H1 (cell line): ENCODE measurements at regions not wholly inside any gene's neighbourhood (a gene's known extent, or its start where the extent isn't known, plus 50 kb on each side); places are given as distances from the start of the nearest gene placed in this dataset.
A peak's percentile ranks its signal among the peaks of the same experiment; 100 is the strongest.

ENCODE experiments used
- CTCF ChIA-PET: fragments of 300-600 bp; sonication (Branson Sonifier 250); formaldehyde crosslinking; loops from one replicate; lab custom pipeline; 2021; ENCODE audit not compliant: partially characterized antibody; lab: Charles Lee
- POLR2A ChIA-PET: fragments of 300-600 bp; sonication (Branson Sonifier 250); formaldehyde crosslinking; loops from one replicate; lab custom pipeline; 2021; ENCODE audit warnings: inconsistent platforms; ENCODE audit not compliant: partially characterized antibody; lab: Charles Lee
- DNase-seq, 2 experiments: peaks; one replicate each; pipeline versions ENCODE4 v3.0.0 to v3.0.0-alpha.2; 2010 to 2022; ENCODE audit warnings: low spot score in 2 of 2, low read depth in 1 of 2, mixed read lengths in 1 of 2
- FAIRE-seq: peaks from 2 replicates; lab custom pipeline; 2011; peaks lifted over from hg19 to GRCh38; lab: Jason Lieb, UNC
- H2AFZ ChIP-seq: 2 replicates; pipeline ENCODE4 v1.8.1; 2012; ENCODE audit warnings: low read length, inconsistent platforms
- H2AK5ac ChIP-seq: 2 replicates; pipeline ENCODE4 v1.6.1; 2013; ENCODE audit warnings: low read depth, low read length
- H2BK120ac ChIP-seq: replicated peaks from 2 replicates; pipeline ENCODE3; 2013; ENCODE audit warnings: low read depth, low read length, inconsistent platforms
- H2BK12ac ChIP-seq: 2 replicates; pipeline ENCODE4 v1.6.1; 2013; ENCODE audit warnings: low read depth, low read length
- H2BK15ac ChIP-seq: 2 replicates; pipeline ENCODE4 v1.6.1; 2013; ENCODE audit warnings: low read length
- H2BK20ac ChIP-seq: 2 replicates; pipeline ENCODE4 v1.6.1; 2013; ENCODE audit warnings: low read length
- H2BK5ac ChIP-seq: 2 replicates; pipeline ENCODE4 v1.6.1; 2013; ENCODE audit warnings: low read depth, low read length
- H3K14ac ChIP-seq: 2 replicates; pipeline ENCODE4 v1.6.1; 2013; ENCODE audit warnings: inconsistent platforms; ENCODE audit not compliant: insufficient read length
- H3K18ac ChIP-seq: 2 replicates; pipeline ENCODE4 v1.6.1; 2013; ENCODE audit warnings: low read length; ENCODE audit errors: extremely low read depth
- H3K23ac ChIP-seq: 2 replicates; pipeline ENCODE4 v1.6.1; 2013; ENCODE audit warnings: inconsistent platforms; ENCODE audit not compliant: insufficient read length
- H3K23me2 ChIP-seq: 2 replicates; pipeline ENCODE4 v1.6.1; 2013; ENCODE audit warnings: low read depth, low read length
- H3K27ac ChIP-seq: 2 replicates; pipeline ENCODE4 v1.6.1; 2011; ENCODE audit warnings: low read depth, low read length, inconsistent platforms
- H3K27me3 ChIP-seq, 4 experiments: replicated peaks in 1 of 4; 1 replicate in 1 of 4; 2 replicates in 3 of 4; pipeline versions ENCODE4 v1.6.1 to v1.8.1; 2011 to 2013; ENCODE audit warnings: low read length in 3 of 4, mild to moderate bottlenecking in 3 of 4, inconsistent platforms in 2 of 4, mixed read lengths in 2 of 4, moderate library complexity in 1 of 4; ENCODE audit not compliant: control insufficient read depth in 3 of 4, insufficient read depth in 3 of 4; ENCODE audit errors: extremely low read depth in 1 of 4
- H3K36me3 ChIP-seq, 4 experiments: 2 replicates each; pipeline versions ENCODE4 v1.6.1 to v1.8.1; 2011 to 2013; ENCODE audit warnings: mild to moderate bottlenecking in 4 of 4, low read length in 3 of 4, moderate library complexity in 2 of 4, control low read depth in 1 of 4, inconsistent platforms in 1 of 4; ENCODE audit not compliant: insufficient read depth in 4 of 4, control insufficient read depth in 2 of 4
- H3K4ac ChIP-seq: replicated peaks from 2 replicates; pipeline ENCODE3; 2013; ENCODE audit warnings: low read length, low read depth, mixed read lengths, inconsistent platforms; ENCODE audit not compliant: insufficient read length
- H3K4me1 ChIP-seq, 4 experiments: replicated peaks in 1 of 4; 1 replicate in 1 of 4; 2 replicates in 3 of 4; pipeline versions ENCODE4 v1.6.1 to v1.8.1; 2011 to 2013; ENCODE audit warnings: low read length in 3 of 4, inconsistent platforms in 2 of 4, mixed read lengths in 1 of 4; ENCODE audit not compliant: insufficient read depth in 4 of 4, control insufficient read depth in 3 of 4
- H3K4me2 ChIP-seq, 2 experiments: 2 replicates each; pipeline versions ENCODE4 v1.6.1 to v1.8.1; 2011 to 2013; ENCODE audit warnings: low read depth in 2 of 2, low read length in 2 of 2, control low read depth in 1 of 2, inconsistent platforms in 1 of 2, mild to moderate bottlenecking in 1 of 2; ENCODE audit not compliant: insufficient read depth in 1 of 2
- H3K4me3 ChIP-seq, 4 experiments: fragments of 200-600, 300-600 bp in 1 of 4; sonication (generic), shearing (Covaris generic), sonication (Bioruptor Twin) in 1 of 4; 2 replicates each; pipeline versions ENCODE4 v1.5.1 to v1.8.1; 2011 to 2016; ENCODE audit warnings: low read length in 4 of 4, low read depth in 3 of 4, control low read depth in 2 of 4, inconsistent platforms in 2 of 4, mild to moderate bottlenecking in 2 of 4, mixed read lengths in 1 of 4, moderate library complexity in 1 of 4; ENCODE audit not compliant: insufficient read depth in 2 of 4; ENCODE audit errors: extremely low read depth in 1 of 4
- H3K56ac ChIP-seq: replicated peaks from 2 replicates; pipeline ENCODE3; 2013; ENCODE audit warnings: low read depth, mild to moderate bottlenecking, mixed read lengths, low read length, inconsistent platforms; ENCODE audit not compliant: insufficient read length
- H3K79me1 ChIP-seq: 2 replicates; pipeline ENCODE4 v1.6.1; 2013; ENCODE audit warnings: low read depth, low read length, control low read depth
- H3K79me2 ChIP-seq, 2 experiments: 2 replicates each; pipeline versions ENCODE4 v1.6.1 to v1.8.1; 2012 to 2013; ENCODE audit warnings: low read length in 2 of 2, mild to moderate bottlenecking in 2 of 2, inconsistent platforms in 1 of 2; ENCODE audit not compliant: insufficient read depth in 2 of 2, control insufficient read depth in 1 of 2
- H3K9ac ChIP-seq, 4 experiments: replicated peaks in 1 of 4; 1 replicate in 1 of 4; 2 replicates in 3 of 4; pipeline versions ENCODE4 v1.6.1 to v1.8.1; 2011 to 2013; ENCODE audit warnings: low read depth in 3 of 4, low read length in 3 of 4, control low read depth in 2 of 4, mild to moderate bottlenecking in 2 of 4, moderate library complexity in 2 of 4, inconsistent platforms in 1 of 4; ENCODE audit errors: extremely low read depth in 1 of 4
- H3K9me3 ChIP-seq, 2 experiments: 2 replicates each; pipeline versions ENCODE4 v1.6.1 to v1.8.1; 2012 to 2013; ENCODE audit warnings: mild to moderate bottlenecking in 2 of 2, moderate library complexity in 2 of 2, control low read depth in 1 of 2, inconsistent platforms in 1 of 2, low read depth in 1 of 2, low read length in 1 of 2, mixed read lengths in 1 of 2; ENCODE audit not compliant: insufficient read depth in 2 of 2
- H4K20me1 ChIP-seq, 2 experiments: replicated peaks in 1 of 2; 2 replicates each; pipeline versions ENCODE3 to v1.8.1; 2011 to 2013; ENCODE audit warnings: inconsistent platforms in 2 of 2, low read length in 2 of 2, mild to moderate bottlenecking in 1 of 2; ENCODE audit not compliant: insufficient read depth in 2 of 2, control insufficient read depth in 1 of 2
- H4K5ac ChIP-seq: 2 replicates; pipeline ENCODE4 v1.6.1; 2013; ENCODE audit warnings: low read length, low read depth, mixed read lengths, inconsistent platforms; ENCODE audit not compliant: insufficient read length
- H4K8ac ChIP-seq: 2 replicates; pipeline ENCODE4 v1.8.0; 2013; ENCODE audit warnings: mild to moderate bottlenecking, moderate library complexity, low read length, inconsistent platforms; ENCODE audit not compliant: insufficient read depth; ENCODE audit errors: extremely low read depth
- H4K91ac ChIP-seq: replicated peaks from 2 replicates; pipeline ENCODE3; 2013; ENCODE audit warnings: low read length, mixed read lengths, inconsistent platforms; ENCODE audit not compliant: insufficient read length
- KDM5A ChIP-seq: fragments of 200-600 bp; IDR thresholded peaks from 2 replicates; pipeline ENCODE4 v1.7.1; 2012; ENCODE audit warnings: mild to moderate bottlenecking, low read length, inconsistent platforms, mixed read lengths
- RAD21 ChIP-seq, 2 experiments: IDR thresholded peaks in 1 of 2; conservative IDR thresholded peaks in 1 of 2; 2 replicates each; pipeline ENCODE4 v1.6.1; 2011; ENCODE audit warnings: low read depth in 2 of 2, low read length in 2 of 2, improper control_type of control experiment in 1 of 2, inconsistent platforms in 1 of 2, mild to moderate bottlenecking in 1 of 2, moderate library complexity in 1 of 2
- SIRT6 ChIP-seq: IDR thresholded peaks from one replicate; pipeline ENCODE4 v1.7.1; 2012; ENCODE audit warnings: low read length, inconsistent platforms
- SP4 ChIP-seq: IDR thresholded peaks from 2 replicates; pipeline ENCODE4 v1.6.1; 2012; ENCODE audit warnings: low read length, inconsistent platforms
- WGBS, 2 experiments: shearing (Covaris generic) in 1 of 2; methylation state at CpG; one replicate each; pipeline versions ENCODE4 v1.1.6 to v1.1.7; 2013 to 2015; ENCODE audit warnings: low lambda C conversion rate in 2 of 2, mixed read lengths in 2 of 2, inconsistent platforms in 1 of 2, low coverage in 1 of 2, missing lambda C conversion rate in 1 of 2; ENCODE audit not compliant: insufficient replicate concordance in 2 of 2, insufficient coverage in 1 of 2, insufficient read length in 1 of 2; ENCODE audit errors: extremely low coverage in 1 of 2, missing lambda C conversion rate in 1 of 2; 5-methylcytosine and 5-hydroxymethylcytosine counted together
- TF ChIP-seq, protein P1 (sequence below), 3 experiments: IDR thresholded peaks; 1 replicate in 2 of 3; 2 replicates in 1 of 3; pipeline versions ENCODE4 v1.5.1 to v1.6.1; 2011; ENCODE audit warnings: low read length in 3 of 3, mild to moderate bottlenecking in 3 of 3, inconsistent platforms in 2 of 3, low read depth in 1 of 3, moderate library complexity in 1 of 3; ENCODE audit not compliant: insufficient read depth in 1 of 3; ENCODE audit errors: control extremely low read depth in 1 of 3

DNA sequence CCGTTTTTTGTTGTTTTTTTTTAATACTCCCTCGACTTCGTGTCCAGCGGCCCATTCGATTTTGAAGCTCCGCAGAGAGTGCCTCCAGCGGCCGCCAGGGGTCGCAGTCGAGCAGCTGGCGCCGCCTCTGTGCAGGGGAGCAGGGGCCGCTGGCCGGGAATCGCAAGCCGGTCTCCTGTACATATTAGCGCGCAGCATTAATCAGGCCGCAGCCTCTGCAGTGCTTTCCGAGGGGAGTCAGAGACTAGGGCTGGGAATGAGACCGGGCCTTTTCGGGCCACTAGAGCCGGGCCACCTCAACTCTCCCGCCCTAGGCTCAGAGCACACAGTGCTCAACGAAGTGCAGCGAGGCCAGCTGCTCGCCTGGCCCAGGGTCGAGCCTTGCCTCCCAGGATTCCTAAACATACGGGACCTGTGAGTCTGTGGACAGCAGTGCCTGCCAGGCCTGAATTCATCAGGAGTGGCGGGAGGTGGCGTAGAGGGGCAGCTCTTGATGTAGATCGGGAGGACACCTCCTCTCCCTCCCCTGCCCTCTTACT, 81.8 kb downstream of the EMP1 start:
- no peak for FAIRE-seq
- Histone ChIP-seq H3K4me3 (no peak overlapping the region), H2BK120ac (no peak overlapping the region), H3K23me2 (no peaks in the 10 kb centered on the region; the same call in 1 of the 2 replicates), H3K23ac (no peak overlapping the region), H3K9me3 (no peaks in the 10 kb centered on the region), H3K9ac (no peak overlapping the region), H2AFZ (peak overlapping the region; percentile 84), H3K18ac (peak overlapping the region; percentile 76), H3K4me2 (peak overlapping the region; percentile 1 to 56; a peak in 3 of 4 replicates), H3K4ac (no peak overlapping the region), H3K56ac (no peak overlapping the region), H3K36me3 (no peaks in the 10 kb centered on the region), H3K27me3 (peaks cover 0 to 8% (median 4%) of the 10 kb centered on the region in 4 experiments; a peak in 5 of 7 replicates), H4K20me1 (no peaks in the 10 kb centered on the region), H2BK15ac (no peak overlapping the region; the same call in 1 of the 2 replicates), H3K79me1 (no peaks in the 10 kb centered on the region), H3K79me2 (no peaks in the 10 kb centered on the region), H2BK20ac (no peak overlapping the region; the same call in 1 of the 2 replicates), H2BK12ac (peak overlapping the region; percentile 82; the same call in 1 of the 2 replicates), H4K8ac (peak overlapping the region; percentile 74), H2BK5ac (no peak overlapping the region), H3K27ac (no peak overlapping the region), H4K91ac (peak overlapping the region; percentile 8), H3K4me1 (peaks cover 0 to 12% (median 3%) of the 10 kb centered on the region in 4 experiments; a peak in 3 of 7 replicates), H2AK5ac (no peak overlapping the region), H4K5ac (no peak overlapping the region), H3K14ac (no peak overlapping the region)
- WGBS, 2 experiments: 23% methylated on average over 31 of the region's 32 CpGs; no CpG with 5 or more reads in 1 of the 2 experiments
- ChIA-PET CTCF (interaction anchor here (0.6 to 3.1 kb wide), 53 partner anchors 9 to 889 kb away, joined by 3 to 14 read pairs (median 4); no protein-coding TSS in a partner anchor), POLR2A (interaction anchor here (0.6 to 1.4 kb wide), 3 partner anchors 20 to 99 kb away, joined by 3 read pairs; no protein-coding TSS in a partner anchor)
- TF ChIP-seq, protein P1, sequence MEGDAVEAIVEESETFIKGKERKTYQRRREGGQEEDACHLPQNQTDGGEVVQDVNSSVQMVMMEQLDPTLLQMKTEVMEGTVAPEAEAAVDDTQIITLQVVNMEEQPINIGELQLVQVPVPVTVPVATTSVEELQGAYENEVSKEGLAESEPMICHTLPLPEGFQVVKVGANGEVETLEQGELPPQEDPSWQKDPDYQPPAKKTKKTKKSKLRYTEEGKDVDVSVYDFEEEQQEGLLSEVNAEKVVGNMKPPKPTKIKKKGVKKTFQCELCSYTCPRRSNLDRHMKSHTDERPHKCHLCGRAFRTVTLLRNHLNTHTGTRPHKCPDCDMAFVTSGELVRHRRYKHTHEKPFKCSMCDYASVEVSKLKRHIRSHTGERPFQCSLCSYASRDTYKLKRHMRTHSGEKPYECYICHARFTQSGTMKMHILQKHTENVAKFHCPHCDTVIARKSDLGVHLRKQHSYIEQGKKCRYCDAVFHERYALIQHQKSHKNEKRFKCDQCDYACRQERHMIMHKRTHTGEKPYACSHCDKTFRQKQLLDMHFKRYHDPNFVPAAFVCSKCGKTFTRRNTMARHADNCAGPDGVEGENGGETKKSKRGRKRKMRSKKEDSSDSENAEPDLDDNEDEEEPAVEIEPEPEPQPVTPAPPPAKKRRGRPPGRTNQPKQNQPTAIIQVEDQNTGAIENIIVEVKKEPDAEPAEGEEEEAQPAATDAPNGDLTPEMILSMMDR (IDR thresholded peaks at IDR 0.05; ENCODE audit: control extremely low read depth in 1 of 3, insufficient read depth in 1 of 3, low read depth in 1 of 3, low read length in 3 of 3): peak; percentile 82 to 92 (median 84)
- peak; percentile 86 to 89 for TF ChIP-seq RAD21 (IDR thresholded peaks at IDR 0.05 in 1 of 2, conservative IDR thresholded peaks at IDR 0.05 in 1 of 2; ENCODE audit: low read depth in 2 of 2, low read length in 2 of 2)
- no peak for TF ChIP-seq KDM5A
- TF ChIP-seq SIRT6: no peak
- TF ChIP-seq SP4: no peak
- DNase-seq: peak; percentile 47 to 88
